HFF-Myc (cell line): ENCODE measurements at regions not wholly inside any gene's neighbourhood (a gene's known extent, or its start where the extent isn't known, plus 50 kb on each side); places are given as distances from the start of the nearest gene placed in this dataset.

Experiments used
- DNase-seq: peaks from one replicate; pipeline ENCODE4 v3.0.0-alpha.2; 2011; ENCODE audit warnings: low read depth; ENCODE audit errors: extremely low read depth
- H3K4me3 ChIP-seq: replicated peaks from 2 replicates; pipeline ENCODE4 v1.5.1; 2011; ENCODE audit warnings: low read depth, mild to moderate bottlenecking, control low read depth, low read length
- CTCF ChIP-seq: IDR thresholded peaks from 2 replicates; pipeline ENCODE4 v1.5.1; 2012; ENCODE audit warnings: mild to moderate bottlenecking, low read depth, low read length, control low read depth; ENCODE audit errors: missing control alignments

GRCh38 chr6:54618572-54618971 is 228.0 kb upstream of the FAM83B start:
- TF ChIP-seq CTCF = no peak
- no peak overlapping the region for H3K4me3 ChIP-seq
- DNase-seq = no peak

GRCh38 chr6:54619102-54619501 is 227.5 kb upstream of the FAM83B start:
- DNase-seq = no peak
- TF ChIP-seq CTCF = no peak
- H3K4me3 ChIP-seq = no peak overlapping the region

GRCh38 chr6:54621285-54621684 is 225.3 kb upstream of the FAM83B start:
- peak; percentile 13 for TF ChIP-seq CTCF
- H3K4me3 ChIP-seq = no peak overlapping the region
- DNase-seq = no peak

DNA sequence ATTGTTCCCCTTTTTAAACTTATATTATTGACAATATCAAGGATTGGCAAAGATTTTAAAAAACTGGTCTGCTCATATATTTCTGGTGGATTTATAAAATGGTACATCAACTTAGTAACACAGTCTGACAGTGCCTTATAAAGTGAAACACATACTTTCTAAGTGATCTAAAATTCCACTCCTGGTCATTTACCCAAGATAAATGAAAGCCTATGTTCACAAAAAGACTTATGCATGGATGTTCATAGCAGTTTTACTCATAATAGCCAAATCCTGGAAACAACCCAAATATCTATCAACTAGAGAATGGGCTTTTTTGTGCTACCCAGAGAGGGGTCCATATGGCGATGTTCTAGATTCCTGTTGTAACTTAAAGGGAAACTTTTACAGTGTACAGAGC is 222.4 kb upstream of the FAM83B start:
- no peak for DNase-seq
- no peak for TF ChIP-seq CTCF
- no peak overlapping the region for H3K4me3 ChIP-seq

- TF ChIP-seq CTCF = no peak
- H3K4me3 ChIP-seq = no peak overlapping the region
- no peak for DNase-seq
Measured at GRCh38 chr6:54624779-54625178, 221.8 kb upstream of the FAM83B start.

DNA sequence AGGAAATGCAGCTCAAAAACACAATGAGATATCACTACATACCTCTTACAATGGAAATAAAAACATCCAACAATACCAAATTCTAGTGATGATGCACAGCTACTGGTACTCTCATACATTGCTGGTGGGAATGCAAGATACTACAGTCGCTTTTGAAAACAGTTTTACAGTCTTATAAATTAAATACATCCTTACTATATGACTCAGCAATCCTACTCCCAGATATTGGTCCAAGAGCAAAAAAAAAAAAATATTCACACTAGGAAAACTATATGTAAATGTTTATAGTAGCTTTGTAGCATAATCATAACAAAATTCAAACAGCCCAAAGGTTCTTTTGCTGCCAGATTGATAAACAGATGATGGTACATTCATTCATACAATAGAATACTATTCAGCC is 217.4 kb upstream of the FAM83B start:
- DNase-seq = no peak
- H3K4me3 ChIP-seq = no peak overlapping the region
- TF ChIP-seq CTCF = no peak

- no peak overlapping the region for H3K4me3 ChIP-seq
- no peak for TF ChIP-seq CTCF
- no peak for DNase-seq
Measured at GRCh38 chr6:54632984-54633565, 213.5 kb upstream of the FAM83B start.
